ENCODE measurements at regions not wholly inside any gene's neighbourhood (a gene's known extent, or its start where the extent isn't known, plus 50 kb on each side); places are given as distances from the start of the nearest gene placed in this dataset.

DNA sequence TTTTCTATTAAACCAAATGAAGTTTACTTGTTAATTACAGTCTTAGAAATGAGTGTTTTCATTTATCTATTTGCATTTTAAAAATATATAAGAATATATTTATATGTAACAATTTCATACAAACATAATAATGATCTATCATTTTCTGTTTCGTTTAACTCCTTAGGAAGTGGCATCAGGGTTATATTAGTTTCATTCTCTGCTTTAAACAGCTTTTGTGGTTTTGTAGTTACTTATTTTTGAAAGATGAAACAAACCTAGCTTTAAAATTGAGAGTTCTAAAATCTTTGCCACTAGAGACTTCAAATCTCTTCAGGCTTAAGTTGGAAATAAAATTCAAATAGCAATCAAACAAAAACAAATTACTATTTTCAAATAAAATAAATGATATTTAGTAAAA, 2110.6 kb downstream of the MRPL39 start:
- no peak for TF ChIP-seq EZH2 (IDR thresholded peaks at IDR 0.05; ENCODE audit: borderline replicate concordance, insufficient read depth, low read depth, low read length, poor library complexity, severe bottlenecking)
- Mint-ChIP-seq H3K27ac (no peak overlapping the region), H3K4me1 (no peaks in the 10 kb centered on the region), H3K9me3 (ENCODE audit: insufficient read depth) (peaks cover 7% of the 10 kb centered on the region), H3K4me3 (no peak overlapping the region), H3K27me3 (no peaks in the 10 kb centered on the region)
- H3K4me3 ChIP-seq (ENCODE audit: control extremely low read depth in 1 of 5, extremely low read depth in 1 of 5, insufficient read depth in 1 of 5, low read depth in 2 of 5, low read length in 4 of 5), result no peak overlapping the region
- H3K4me2 ChIP-seq (replicated peaks; ENCODE audit: low read depth, low read length, poor library complexity, severe bottlenecking), result no peak overlapping the region
- no peak overlapping the region for H2AFZ ChIP-seq (ENCODE audit: insufficient read depth, low read depth, low read length, poor library complexity, severe bottlenecking)
- no peaks in the 10 kb centered on the region for H3K79me2 ChIP-seq (ENCODE audit: control insufficient read depth, insufficient read depth, low read length)
- H4K20me1 ChIP-seq (ENCODE audit: control insufficient read depth, insufficient read depth, low read length, poor library complexity, severe bottlenecking), result no peaks in the 10 kb centered on the region
- no peaks in the 10 kb centered on the region for H3K4me1 ChIP-seq (ENCODE audit: control insufficient read depth in 2 of 2, insufficient read depth in 2 of 2, low read length in 2 of 2)
- no peak for ATAC-seq (ENCODE audit: low read depth)
- DNase-seq, result no peak
- ChIA-PET POLR2A (no interaction called here), CTCF (no interaction called here)
- H3K27ac ChIP-seq (ENCODE audit: low read length in 2 of 2), result no peak overlapping the region
- no peaks in the 10 kb centered on the region for H3K27me3 ChIP-seq (replicated peaks in 1 of 4; ENCODE audit: control extremely low read depth in 1 of 4, control insufficient read depth in 3 of 4, insufficient read depth in 4 of 4, low read length in 3 of 4)
- intact Hi-C loops (cut with micrococcal nuclease), result no loop called here
- no peak overlapping the region for H3K9ac ChIP-seq (ENCODE audit: low read length)
- H3K9me3 ChIP-seq (ENCODE audit: control extremely low read depth in 1 of 3, control insufficient read depth in 2 of 3, insufficient read depth in 1 of 3, low read length in 2 of 3), result peaks cover 0 to 6% (median 0%) of the 10 kb centered on the region in 3 donors
- H3K36me3 ChIP-seq (replicated peaks in 1 of 2; ENCODE audit: control extremely low read depth in 1 of 2, control insufficient read depth in 1 of 2, extremely low read depth in 1 of 2, insufficient read depth in 2 of 2, low read length in 1 of 2), result no peaks in the 10 kb centered on the region
- WGBS (ENCODE audit: insufficient coverage), result no CpG with 5 or more reads among the region's 1 CpG

DNA sequence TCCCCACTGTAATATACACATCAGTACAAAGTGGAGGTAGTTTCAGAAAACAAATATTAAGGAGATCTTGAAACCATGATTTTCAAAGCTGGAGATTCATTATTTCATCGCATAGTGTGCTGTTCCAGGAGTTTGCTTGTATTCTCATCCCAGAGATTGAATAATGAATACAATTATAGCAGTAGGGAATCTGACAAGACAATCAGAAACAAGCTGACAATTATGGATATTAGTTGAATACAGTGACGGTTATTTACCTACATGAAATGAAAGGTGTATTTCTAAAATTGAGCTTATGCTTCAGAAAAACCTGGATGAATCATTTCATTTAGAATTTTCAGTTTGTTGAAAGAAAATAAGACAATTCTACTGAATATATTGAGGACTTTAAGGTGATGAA, 2119.0 kb downstream of the MRPL39 start:
- Histone ChIP-seq H3K4me1 (ENCODE audit: control insufficient read depth in 2 of 2, insufficient read depth in 2 of 2, low read length in 2 of 2) (no peaks in the 10 kb centered on the region), H3K79me2 (ENCODE audit: control insufficient read depth, insufficient read depth, low read length) (no peaks in the 10 kb centered on the region), H3K27ac (ENCODE audit: low read length in 2 of 2) (no peak overlapping the region), H3K9me3 (ENCODE audit: control extremely low read depth in 1 of 3, control insufficient read depth in 2 of 3, insufficient read depth in 1 of 3, low read length in 2 of 3) (no peaks in the 10 kb centered on the region), H3K4me3 (ENCODE audit: control extremely low read depth in 1 of 5, extremely low read depth in 1 of 5, insufficient read depth in 1 of 5, low read depth in 2 of 5, low read length in 4 of 5) (no peak overlapping the region), H2AFZ (ENCODE audit: insufficient read depth, low read depth, low read length, poor library complexity, severe bottlenecking) (no peak overlapping the region), H3K27me3 (replicated peaks in 1 of 4; ENCODE audit: control extremely low read depth in 1 of 4, control insufficient read depth in 3 of 4, insufficient read depth in 4 of 4, low read length in 3 of 4) (no peaks in the 10 kb centered on the region), H3K9ac (ENCODE audit: low read length) (no peak overlapping the region), H4K20me1 (ENCODE audit: control insufficient read depth, insufficient read depth, low read length, poor library complexity, severe bottlenecking) (no peaks in the 10 kb centered on the region), H3K36me3 (replicated peaks in 1 of 2; ENCODE audit: control extremely low read depth in 1 of 2, control insufficient read depth in 1 of 2, extremely low read depth in 1 of 2, insufficient read depth in 2 of 2, low read length in 1 of 2) (no peaks in the 10 kb centered on the region), H3K4me2 (replicated peaks; ENCODE audit: low read depth, low read length, poor library complexity, severe bottlenecking) (no peak overlapping the region)
- ChIA-PET CTCF (no interaction called here), POLR2A (no interaction called here)
- intact Hi-C loops (cut with micrococcal nuclease), result no loop called here
- Mint-ChIP-seq H3K27ac (no peak overlapping the region), H3K4me1 (no peaks in the 10 kb centered on the region), H3K9me3 (ENCODE audit: insufficient read depth) (no peaks in the 10 kb centered on the region), H3K4me3 (no peak overlapping the region), H3K27me3 (no peaks in the 10 kb centered on the region)
- ATAC-seq (ENCODE audit: low read depth) (no peak), DNase-seq (no peak)
- no CpG with 5 or more reads among the region's 2 CpGs for WGBS (ENCODE audit: insufficient coverage)
- no peak for TF ChIP-seq EZH2 (IDR thresholded peaks at IDR 0.05; ENCODE audit: borderline replicate concordance, insufficient read depth, low read depth, low read length, poor library complexity, severe bottlenecking)
- TF ChIP-seq, protein P1, sequence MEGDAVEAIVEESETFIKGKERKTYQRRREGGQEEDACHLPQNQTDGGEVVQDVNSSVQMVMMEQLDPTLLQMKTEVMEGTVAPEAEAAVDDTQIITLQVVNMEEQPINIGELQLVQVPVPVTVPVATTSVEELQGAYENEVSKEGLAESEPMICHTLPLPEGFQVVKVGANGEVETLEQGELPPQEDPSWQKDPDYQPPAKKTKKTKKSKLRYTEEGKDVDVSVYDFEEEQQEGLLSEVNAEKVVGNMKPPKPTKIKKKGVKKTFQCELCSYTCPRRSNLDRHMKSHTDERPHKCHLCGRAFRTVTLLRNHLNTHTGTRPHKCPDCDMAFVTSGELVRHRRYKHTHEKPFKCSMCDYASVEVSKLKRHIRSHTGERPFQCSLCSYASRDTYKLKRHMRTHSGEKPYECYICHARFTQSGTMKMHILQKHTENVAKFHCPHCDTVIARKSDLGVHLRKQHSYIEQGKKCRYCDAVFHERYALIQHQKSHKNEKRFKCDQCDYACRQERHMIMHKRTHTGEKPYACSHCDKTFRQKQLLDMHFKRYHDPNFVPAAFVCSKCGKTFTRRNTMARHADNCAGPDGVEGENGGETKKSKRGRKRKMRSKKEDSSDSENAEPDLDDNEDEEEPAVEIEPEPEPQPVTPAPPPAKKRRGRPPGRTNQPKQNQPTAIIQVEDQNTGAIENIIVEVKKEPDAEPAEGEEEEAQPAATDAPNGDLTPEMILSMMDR (IDR thresholded peaks at IDR 0.05), result no peak

All from B cell (primary cell).